ENCODE measurements at regions not wholly inside any gene's neighbourhood (a gene's known extent, or its start where the extent isn't known, plus 50 kb on each side); places are given as distances from the start of the nearest gene placed in this dataset.

- Histone ChIP-seq H3K36me3 (ENCODE audit: control insufficient read depth in 1 of 2, insufficient read depth in 2 of 2, low read length in 2 of 2) (no peaks in the 10 kb centered on the region), H3K9me3 (ENCODE audit: control insufficient read depth in 1 of 2, low read length in 2 of 2) (peaks cover 10 to 17% of the 10 kb centered on the region in 2 donors), H3K9ac (ENCODE audit: low read depth in 1 of 2, low read length in 2 of 2) (no peak overlapping the region), H3K4me3 (ENCODE audit: low read depth in 1 of 2, low read length in 2 of 2) (no peak overlapping the region), H3K4me1 (ENCODE audit: control insufficient read depth in 1 of 2, insufficient read depth in 2 of 2, low read length in 2 of 2) (no peaks in the 10 kb centered on the region), H3K27me3 (ENCODE audit: control insufficient read depth in 1 of 2, insufficient read depth in 2 of 2, low read length in 2 of 2) (no peaks in the 10 kb centered on the region), H3K27ac (ENCODE audit: low read depth, low read length) (no peak overlapping the region)
These were observed 894.5 kb upstream of the ALCAM start for GRCh38 chr3:104472221-104472620.

DNA sequence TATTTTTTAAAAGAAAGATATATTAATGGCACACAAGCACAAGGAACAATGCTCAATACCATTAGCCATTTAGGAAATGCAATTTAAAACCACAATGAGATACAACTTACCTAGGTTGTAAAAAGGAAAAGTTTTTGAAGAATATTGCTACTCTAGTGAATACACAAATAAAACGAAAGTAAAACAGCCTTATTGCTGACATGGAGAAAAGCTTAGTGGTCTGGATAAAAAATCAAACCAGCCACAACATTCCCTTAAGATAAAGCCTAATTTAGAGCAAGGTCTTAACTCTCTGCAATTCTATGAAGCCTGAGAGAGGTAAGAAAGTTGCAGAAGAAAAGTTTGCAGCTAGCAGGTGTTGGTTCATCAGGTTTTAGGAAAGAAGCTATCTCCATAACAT is 892.7 kb upstream of the ALCAM start:
- Histone ChIP-seq H3K27me3 (ENCODE audit: control insufficient read depth in 1 of 2, insufficient read depth in 2 of 2, low read length in 2 of 2) (no peaks in the 10 kb centered on the region), H3K4me3 (ENCODE audit: low read depth in 1 of 2, low read length in 2 of 2) (no peak overlapping the region), H3K27ac (ENCODE audit: low read depth, low read length) (no peak overlapping the region), H3K4me1 (ENCODE audit: control insufficient read depth in 1 of 2, insufficient read depth in 2 of 2, low read length in 2 of 2) (no peaks in the 10 kb centered on the region), H3K36me3 (ENCODE audit: control insufficient read depth in 1 of 2, insufficient read depth in 2 of 2, low read length in 2 of 2) (no peaks in the 10 kb centered on the region), H3K9ac (ENCODE audit: low read depth in 1 of 2, low read length in 2 of 2) (no peak overlapping the region), H3K9me3 (ENCODE audit: control insufficient read depth in 1 of 2, low read length in 2 of 2) (peaks cover 10 to 17% of the 10 kb centered on the region in 2 donors)

DNA sequence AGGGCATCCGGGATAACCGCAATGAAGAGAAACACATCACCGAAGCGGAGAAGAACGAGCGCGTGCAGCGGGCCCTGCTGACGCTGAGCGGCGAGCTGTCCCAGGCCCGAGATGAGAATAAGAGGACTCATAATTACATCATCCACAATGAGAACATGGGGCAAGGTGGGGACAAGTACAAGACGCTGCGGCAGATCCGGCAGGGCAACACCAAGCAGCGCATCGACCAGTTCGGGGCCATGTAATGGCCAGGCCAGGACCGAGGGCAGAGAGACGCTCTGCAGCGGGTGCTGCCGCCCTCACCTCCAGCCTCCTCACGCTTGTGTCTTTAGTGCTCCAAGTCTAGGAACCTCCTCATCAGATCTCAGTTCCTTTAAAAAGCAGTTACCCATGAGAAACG is 863.7 kb upstream of the ALCAM start:
- Histone ChIP-seq H3K36me3 (ENCODE audit: control insufficient read depth in 1 of 2, insufficient read depth in 2 of 2, low read length in 2 of 2) (no peaks in the 10 kb centered on the region), H3K9me3 (ENCODE audit: control insufficient read depth in 1 of 2, low read length in 2 of 2) (peaks cover 0 to 8% of the 10 kb centered on the region in 2 donors), H3K9ac (ENCODE audit: low read depth in 1 of 2, low read length in 2 of 2) (no peak overlapping the region), H3K27me3 (ENCODE audit: control insufficient read depth in 1 of 2, insufficient read depth in 2 of 2, low read length in 2 of 2) (no peaks in the 10 kb centered on the region), H3K27ac (ENCODE audit: low read depth, low read length) (no peak overlapping the region), H3K4me1 (ENCODE audit: control insufficient read depth in 1 of 2, insufficient read depth in 2 of 2, low read length in 2 of 2) (no peaks in the 10 kb centered on the region), H3K4me3 (ENCODE audit: low read depth in 1 of 2, low read length in 2 of 2) (no peak overlapping the region)

DNA sequence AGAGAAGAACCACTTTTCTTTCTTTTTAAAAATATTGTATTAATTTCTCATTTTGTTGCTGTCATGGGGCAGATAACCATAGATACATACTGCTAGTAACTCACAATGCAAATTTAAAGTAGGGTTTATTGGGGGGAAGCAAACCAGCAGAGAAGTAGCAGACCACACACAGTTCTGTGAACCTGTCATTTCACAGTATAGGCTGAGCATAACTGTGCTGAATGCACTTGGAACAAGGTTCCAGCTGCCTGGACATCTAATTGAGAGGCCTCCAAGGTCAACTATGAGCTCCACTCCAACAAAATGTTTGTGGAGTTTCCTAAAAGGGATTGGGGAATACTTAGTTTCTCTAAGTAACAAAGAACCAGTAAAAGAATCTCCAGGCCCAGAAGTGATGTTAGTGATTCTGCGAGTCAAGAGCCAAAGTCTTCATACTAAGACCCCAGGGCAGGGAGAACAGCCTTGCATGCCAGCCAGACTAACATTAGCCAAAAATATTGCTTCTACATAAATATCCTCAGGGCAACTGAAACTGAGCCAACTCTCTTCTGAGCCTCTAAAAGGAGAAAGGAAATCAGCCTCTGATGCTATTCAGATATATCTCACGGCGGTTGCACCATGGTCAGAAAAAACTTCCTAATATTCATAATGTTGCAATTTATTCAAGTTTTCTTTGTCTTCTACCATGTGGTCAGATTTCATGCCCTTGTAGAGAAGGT is 856.4 kb upstream of the ALCAM start:
- Histone ChIP-seq H3K4me3 (ENCODE audit: low read depth in 1 of 2, low read length in 2 of 2) (no peak overlapping the region), H3K27me3 (ENCODE audit: control insufficient read depth in 1 of 2, insufficient read depth in 2 of 2, low read length in 2 of 2) (no peaks in the 10 kb centered on the region), H3K4me1 (ENCODE audit: control insufficient read depth in 1 of 2, insufficient read depth in 2 of 2, low read length in 2 of 2) (no peaks in the 10 kb centered on the region), H3K9ac (ENCODE audit: low read depth in 1 of 2, low read length in 2 of 2) (no peak overlapping the region), H3K9me3 (ENCODE audit: control insufficient read depth in 1 of 2, low read length in 2 of 2) (peaks cover 0 to 4% of the 10 kb centered on the region in 2 donors), H3K36me3 (ENCODE audit: control insufficient read depth in 1 of 2, insufficient read depth in 2 of 2, low read length in 2 of 2) (no peaks in the 10 kb centered on the region), H3K27ac (ENCODE audit: low read depth, low read length) (no peak overlapping the region)

GRCh38 chr3:104514371-104514770 is 852.3 kb upstream of the ALCAM start:
- Histone ChIP-seq H3K27ac (ENCODE audit: low read depth, low read length) (no peak overlapping the region), H3K4me1 (ENCODE audit: control insufficient read depth in 1 of 2, insufficient read depth in 2 of 2, low read length in 2 of 2) (no peaks in the 10 kb centered on the region), H3K27me3 (ENCODE audit: control insufficient read depth in 1 of 2, insufficient read depth in 2 of 2, low read length in 2 of 2) (no peaks in the 10 kb centered on the region), H3K9ac (ENCODE audit: low read depth in 1 of 2, low read length in 2 of 2) (no peak overlapping the region), H3K9me3 (ENCODE audit: control insufficient read depth in 1 of 2, low read length in 2 of 2) (peaks cover 0 to 4% of the 10 kb centered on the region in 2 donors), H3K36me3 (ENCODE audit: control insufficient read depth in 1 of 2, insufficient read depth in 2 of 2, low read length in 2 of 2) (no peaks in the 10 kb centered on the region), H3K4me3 (ENCODE audit: low read depth in 1 of 2, low read length in 2 of 2) (no peak overlapping the region)

- Histone ChIP-seq H3K9me3 (ENCODE audit: control insufficient read depth in 1 of 2, low read length in 2 of 2) (peaks cover 0 to 4% of the 10 kb centered on the region in 2 donors), H3K36me3 (ENCODE audit: control insufficient read depth in 1 of 2, insufficient read depth in 2 of 2, low read length in 2 of 2) (no peaks in the 10 kb centered on the region), H3K4me3 (ENCODE audit: low read depth in 1 of 2, low read length in 2 of 2) (no peak overlapping the region), H3K9ac (ENCODE audit: low read depth in 1 of 2, low read length in 2 of 2) (no peak overlapping the region), H3K27ac (ENCODE audit: low read depth, low read length) (no peak overlapping the region), H3K4me1 (ENCODE audit: control insufficient read depth in 1 of 2, insufficient read depth in 2 of 2, low read length in 2 of 2) (no peaks in the 10 kb centered on the region), H3K27me3 (ENCODE audit: control insufficient read depth in 1 of 2, insufficient read depth in 2 of 2, low read length in 2 of 2) (no peaks in the 10 kb centered on the region)
These were observed 851.9 kb upstream of the ALCAM start for GRCh38 chr3:104514776-104515175.

DNA sequence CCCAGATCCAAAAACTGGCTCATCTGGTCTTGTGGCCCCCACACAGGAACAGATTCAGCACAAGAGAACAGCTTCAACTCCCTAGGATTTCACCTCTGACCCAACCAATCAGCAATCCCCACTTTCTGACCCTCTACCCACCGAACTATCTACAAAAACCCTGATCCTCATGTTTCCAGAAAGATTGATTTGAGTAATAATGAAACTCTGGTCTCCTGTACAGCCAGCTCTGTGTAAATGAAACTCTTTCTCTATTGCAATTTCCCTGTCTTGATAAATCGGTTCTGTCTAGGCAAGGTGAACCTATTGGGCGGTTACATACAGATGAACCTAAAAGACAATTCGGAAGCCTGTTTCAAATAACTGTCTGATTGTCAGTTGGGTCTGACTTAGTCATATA is 847.6 kb upstream of the ALCAM start:
- no peak overlapping the region for H3K4me3 ChIP-seq (ENCODE audit: low read depth in 1 of 2, low read length in 2 of 2)
- H3K36me3 ChIP-seq (ENCODE audit: control insufficient read depth in 1 of 2, insufficient read depth in 2 of 2, low read length in 2 of 2), result no peaks in the 10 kb centered on the region
- H3K4me1 ChIP-seq (ENCODE audit: control insufficient read depth in 1 of 2, insufficient read depth in 2 of 2, low read length in 2 of 2), result no peaks in the 10 kb centered on the region
- no peaks in the 10 kb centered on the region for H3K9me3 ChIP-seq (ENCODE audit: control insufficient read depth in 1 of 2, low read length in 2 of 2)
- no peaks in the 10 kb centered on the region for H3K27me3 ChIP-seq (ENCODE audit: control insufficient read depth in 1 of 2, insufficient read depth in 2 of 2, low read length in 2 of 2)
- H3K9ac ChIP-seq (ENCODE audit: low read depth in 1 of 2, low read length in 2 of 2), result no peak overlapping the region
- no peak overlapping the region for H3K27ac ChIP-seq (ENCODE audit: low read depth, low read length)

GRCh38 chr3:104519468-104520227 is 847.1 kb upstream of the ALCAM start:
- Histone ChIP-seq H3K4me1 (ENCODE audit: control insufficient read depth in 1 of 2, insufficient read depth in 2 of 2, low read length in 2 of 2) (no peaks in the 10 kb centered on the region), H3K27ac (ENCODE audit: low read depth, low read length) (no peak overlapping the region), H3K9ac (ENCODE audit: low read depth in 1 of 2, low read length in 2 of 2) (no peak overlapping the region), H3K4me3 (ENCODE audit: low read depth in 1 of 2, low read length in 2 of 2) (no peak overlapping the region), H3K27me3 (ENCODE audit: control insufficient read depth in 1 of 2, insufficient read depth in 2 of 2, low read length in 2 of 2) (no peaks in the 10 kb centered on the region), H3K9me3 (ENCODE audit: control insufficient read depth in 1 of 2, low read length in 2 of 2) (no peaks in the 10 kb centered on the region), H3K36me3 (ENCODE audit: control insufficient read depth in 1 of 2, insufficient read depth in 2 of 2, low read length in 2 of 2) (no peaks in the 10 kb centered on the region)

DNA sequence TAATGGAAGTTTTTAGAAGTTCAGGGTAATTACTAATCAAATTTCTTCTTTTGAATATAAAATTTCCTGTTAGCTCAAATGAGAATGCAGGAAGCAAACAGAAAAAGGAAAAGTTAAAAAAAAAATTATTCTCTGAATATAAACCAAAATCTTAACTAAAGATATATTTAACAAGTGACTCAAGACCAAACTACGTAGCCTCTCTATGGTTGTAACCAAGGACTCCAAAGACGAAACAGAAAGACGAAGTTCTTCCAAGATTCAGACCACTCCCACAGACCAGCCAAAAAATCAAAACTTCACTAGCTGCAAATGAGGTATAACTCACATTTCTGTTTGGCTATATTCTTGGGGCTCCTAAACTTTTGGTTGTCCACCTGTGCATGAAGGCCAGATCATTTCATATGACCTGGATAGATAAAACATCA is 846.5 kb upstream of the ALCAM start:
- Histone ChIP-seq H3K9ac (ENCODE audit: low read depth in 1 of 2, low read length in 2 of 2) (no peak overlapping the region), H3K36me3 (ENCODE audit: control insufficient read depth in 1 of 2, insufficient read depth in 2 of 2, low read length in 2 of 2) (no peaks in the 10 kb centered on the region), H3K4me3 (ENCODE audit: low read depth in 1 of 2, low read length in 2 of 2) (no peak overlapping the region), H3K27me3 (ENCODE audit: control insufficient read depth in 1 of 2, insufficient read depth in 2 of 2, low read length in 2 of 2) (no peaks in the 10 kb centered on the region), H3K4me1 (ENCODE audit: control insufficient read depth in 1 of 2, insufficient read depth in 2 of 2, low read length in 2 of 2) (no peaks in the 10 kb centered on the region), H3K27ac (ENCODE audit: low read depth, low read length) (no peak overlapping the region), H3K9me3 (ENCODE audit: control insufficient read depth in 1 of 2, low read length in 2 of 2) (no peaks in the 10 kb centered on the region)

- no peak overlapping the region for H3K4me3 ChIP-seq (ENCODE audit: low read depth in 1 of 2, low read length in 2 of 2)
- no peaks in the 10 kb centered on the region for H3K27me3 ChIP-seq (ENCODE audit: control insufficient read depth in 1 of 2, insufficient read depth in 2 of 2, low read length in 2 of 2)
- no peaks in the 10 kb centered on the region for H3K9me3 ChIP-seq (ENCODE audit: control insufficient read depth in 1 of 2, low read length in 2 of 2)
- H3K4me1 ChIP-seq (ENCODE audit: control insufficient read depth in 1 of 2, insufficient read depth in 2 of 2, low read length in 2 of 2), result no peaks in the 10 kb centered on the region
- no peak overlapping the region for H3K27ac ChIP-seq (ENCODE audit: low read depth, low read length)
- no peaks in the 10 kb centered on the region for H3K36me3 ChIP-seq (ENCODE audit: control insufficient read depth in 1 of 2, insufficient read depth in 2 of 2, low read length in 2 of 2)
- H3K9ac ChIP-seq (ENCODE audit: low read depth in 1 of 2, low read length in 2 of 2), result no peak overlapping the region
These were observed 844.9 kb upstream of the ALCAM start for GRCh38 chr3:104521606-104522336.
